DOHH2 (cell line): ENCODE measurements at regions not wholly inside any gene's neighbourhood (a gene's known extent, or its start where the extent isn't known, plus 50 kb on each side); places are given as distances from the start of the nearest gene placed in this dataset.

Experiments
- H3F3A ChIP-seq: fragments of 200-600 bp; sonication (generic), shearing (Covaris generic); 2 replicates; pipeline ENCODE4 v1.6.0; 2016; ENCODE audit warnings: antibody characterized with exemption, mild to moderate bottlenecking; ENCODE audit not compliant: control insufficient read depth, insufficient read depth
- H3K27ac ChIP-seq: fragments of 200-600 bp; sonication (generic); 2 replicates; pipeline ENCODE4 v1.5.1; 2014; ENCODE audit warnings: low read depth, mild to moderate bottlenecking, low read length, moderate library complexity
- H3K27me3 ChIP-seq: fragments of 200-600 bp; sonication (generic); 2 replicates; pipeline ENCODE4 v1.6.1; 2014; ENCODE audit warnings: mild to moderate bottlenecking, low read length, mixed read lengths; ENCODE audit not compliant: control insufficient read depth
- H3K36me3 ChIP-seq: fragments of 200-600 bp; sonication (generic); 2 replicates; pipeline ENCODE4 v1.6.1; 2014; ENCODE audit warnings: mild to moderate bottlenecking, low read length, moderate library complexity, mixed read lengths; ENCODE audit not compliant: control insufficient read depth
- H3K4me1 ChIP-seq: fragments of 200-600 bp; sonication (generic); 2 replicates; pipeline ENCODE4 v1.6.1; 2014; ENCODE audit warnings: mild to moderate bottlenecking, low read length, mixed read lengths; ENCODE audit not compliant: control insufficient read depth
- H3K4me2 ChIP-seq: fragments of 200-600 bp; sonication (generic); 2 replicates; pipeline ENCODE4 v1.6.0; 2014; ENCODE audit warnings: mild to moderate bottlenecking, low read length, moderate library complexity
- H3K4me3 ChIP-seq: fragments of 200-600 bp; sonication (generic); 2 replicates; pipeline ENCODE4 v1.5.1; 2014; ENCODE audit warnings: mild to moderate bottlenecking, low read length, mixed read lengths
- H3K79me2 ChIP-seq: fragments of 200-600 bp; sonication (generic); 2 replicates; pipeline ENCODE4 v1.6.1; 2014; ENCODE audit warnings: mild to moderate bottlenecking, low read length, mixed read lengths; ENCODE audit not compliant: control insufficient read depth
- H3K9me2 ChIP-seq: fragments of 200-600 bp; sonication (generic); replicated peaks from 2 replicates; pipeline ENCODE4 v1.6.1; 2014; ENCODE audit warnings: mild to moderate bottlenecking, low read length, mixed read lengths; ENCODE audit not compliant: control insufficient read depth
- H3K9me3 ChIP-seq: fragments of 200-600 bp; sonication (generic); 2 replicates; pipeline ENCODE4 v1.6.1; 2014; ENCODE audit warnings: antibody characterized with exemption, low read length, mixed read lengths; ENCODE audit not compliant: control insufficient read depth, insufficient read depth
- H4K20me1 ChIP-seq: fragments of 200-600 bp; sonication (generic); 2 replicates; pipeline ENCODE4 v1.6.0; 2014; ENCODE audit warnings: low read depth, mild to moderate bottlenecking, antibody characterized with exemption, low read length, moderate library complexity; ENCODE audit not compliant: control insufficient read depth, insufficient read depth
- CTCF ChIP-seq: fragments of 200-600 bp; sonication (generic); IDR thresholded peaks from one replicate; pipeline ENCODE4 v1.5.1; 2014; ENCODE audit warnings: antibody characterized with exemption, mild to moderate bottlenecking, low read depth, low read length; ENCODE audit not compliant: poor library complexity, severe bottlenecking
- EZH2phosphoT487 ChIP-seq: fragments of 200-600 bp; sonication (generic); IDR thresholded peaks from 2 replicates; pipeline ENCODE4 v1.6.1; 2017; ENCODE audit warnings: borderline replicate concordance, mild to moderate bottlenecking, antibody characterized with exemption, low read length, moderate library complexity, mixed read lengths

- Histone ChIP-seq H3K36me3 (no peaks in the 10 kb centered on the region), H4K20me1 (no peaks in the 10 kb centered on the region), H3K27me3 (no peaks in the 10 kb centered on the region), H3K9me2 (no peaks in the 10 kb centered on the region), H3K4me3 (no peak overlapping the region), H3K9me3 (no peaks in the 10 kb centered on the region), H3K27ac (no peak overlapping the region), H3K4me2 (no peak overlapping the region), H3K4me1 (no peaks in the 10 kb centered on the region), H3K79me2 (no peaks in the 10 kb centered on the region), H3F3A (no peaks in the 10 kb centered on the region)
- TF ChIP-seq CTCF, result no peak
- TF ChIP-seq EZH2phosphoT487, result no peak
Observed at GRCh38 chr20:60132162-60132826, 174.1 kb downstream of the CDH26 start.

GRCh38 chr20:60132827-60133670 is 174.8 kb downstream of the CDH26 start:
- Histone ChIP-seq H3K9me2 (no peaks in the 10 kb centered on the region), H3K79me2 (no peaks in the 10 kb centered on the region), H3K36me3 (no peaks in the 10 kb centered on the region), H3F3A (no peaks in the 10 kb centered on the region), H3K4me2 (no peak overlapping the region), H3K4me1 (no peaks in the 10 kb centered on the region), H3K9me3 (no peaks in the 10 kb centered on the region), H3K4me3 (no peak overlapping the region), H3K27me3 (no peaks in the 10 kb centered on the region), H3K27ac (no peak overlapping the region), H4K20me1 (no peaks in the 10 kb centered on the region)
- TF ChIP-seq CTCF (no peak), EZH2phosphoT487 (no peak)

GRCh38 chr20:60135276-60135675 is 177.1 kb downstream of the CDH26 start:
- no peaks in the 10 kb centered on the region for H4K20me1 ChIP-seq
- no peaks in the 10 kb centered on the region for H3K36me3 ChIP-seq
- H3K27me3 ChIP-seq, result no peaks in the 10 kb centered on the region
- no peaks in the 10 kb centered on the region for H3K79me2 ChIP-seq
- no peak overlapping the region for H3K4me3 ChIP-seq
- no peak overlapping the region for H3K4me2 ChIP-seq
- H3F3A ChIP-seq, result no peaks in the 10 kb centered on the region
- no peaks in the 10 kb centered on the region for H3K9me3 ChIP-seq
- no peak for TF ChIP-seq EZH2phosphoT487
- TF ChIP-seq CTCF, result no peak
- H3K27ac ChIP-seq, result no peak overlapping the region
- no peaks in the 10 kb centered on the region for H3K9me2 ChIP-seq
- no peaks in the 10 kb centered on the region for H3K4me1 ChIP-seq
